ENCODE measurements at regions not wholly inside any gene's neighbourhood (a gene's known extent, or its start where the extent isn't known, plus 50 kb on each side); places are given as distances from the start of the nearest gene placed in this dataset.

GRCh38 chr6:140051521-140052512 is 677.4 kb upstream of the CITED2 start:
- H3K36me3 ChIP-seq (ENCODE audit: insufficient read depth, low read length) = no peaks in the 10 kb centered on the region
- H3K27me3 ChIP-seq (ENCODE audit: insufficient read depth, low read depth, low read length) = no peaks in the 10 kb centered on the region
- TF ChIP-seq RAD21 (conservative IDR thresholded peaks at IDR 0.05) = peak; percentile 13
- no peak for TF ChIP-seq POLR2AphosphoS5 (IDR thresholded peaks at IDR 0.05)
- no peak for TF ChIP-seq EZH2 (IDR thresholded peaks at IDR 0.05; ENCODE audit: borderline replicate concordance, insufficient read depth, low read length, poor library complexity, severe bottlenecking)
- TF ChIP-seq EP300 (conservative IDR thresholded peaks at IDR 0.05; ENCODE audit: poor library complexity, severe bottlenecking) = peak; percentile 73
- TF ChIP-seq MXI1 (conservative IDR thresholded peaks at IDR 0.05; ENCODE audit: poor library complexity, severe bottlenecking) = no peak
- TF ChIP-seq SMC3 (conservative IDR thresholded peaks at IDR 0.05; ENCODE audit: poor library complexity) = no peak
- no peak for TF ChIP-seq CTCF (IDR thresholded peaks at IDR 0.05; ENCODE audit: poor library complexity, severe bottlenecking)
- no peak for TF ChIP-seq REST (IDR thresholded peaks at IDR 0.05; ENCODE audit: borderline replicate concordance)
- TF ChIP-seq TAF1 (IDR thresholded peaks at IDR 0.05; ENCODE audit: low read depth) = no peak
- no peak overlapping the region for H3K9ac ChIP-seq (ENCODE audit: low read length)
- H4K20me1 ChIP-seq (ENCODE audit: insufficient read depth) = no peaks in the 10 kb centered on the region
- H3K27ac ChIP-seq (ENCODE audit: low read length) = peak overlapping the region; percentile 56
- no peaks in the 10 kb centered on the region for H3F3A ChIP-seq (ENCODE audit: insufficient read depth, low read length, poor library complexity, severe bottlenecking)
- peak overlapping the region; percentile 2 for H3K4me3 ChIP-seq (ENCODE audit: low read length)
- no peaks in the 10 kb centered on the region for H3K9me2 ChIP-seq (ENCODE audit: insufficient read depth, low read length)
- H2AFZ ChIP-seq (ENCODE audit: low read depth, low read length) = no peak overlapping the region
- no peak overlapping the region for H3K4me2 ChIP-seq (ENCODE audit: low read length)
- no peaks in the 10 kb centered on the region for H3K9me3 ChIP-seq (ENCODE audit: low read length)
- H3K79me2 ChIP-seq (replicated peaks; ENCODE audit: insufficient read depth, low read length) = no peaks in the 10 kb centered on the region

- Histone ChIP-seq H3K9me2 (ENCODE audit: insufficient read depth, low read length) (no peaks in the 10 kb centered on the region), H3K9ac (ENCODE audit: low read length) (no peak overlapping the region), H3K4me2 (ENCODE audit: low read length) (no peak overlapping the region), H3F3A (ENCODE audit: insufficient read depth, low read length, poor library complexity, severe bottlenecking) (no peaks in the 10 kb centered on the region), H3K4me3 (ENCODE audit: low read length) (no peak overlapping the region), H3K27me3 (ENCODE audit: insufficient read depth, low read depth, low read length) (no peaks in the 10 kb centered on the region), H3K79me2 (replicated peaks; ENCODE audit: insufficient read depth, low read length) (no peaks in the 10 kb centered on the region), H3K36me3 (ENCODE audit: insufficient read depth, low read length) (no peaks in the 10 kb centered on the region), H3K27ac (ENCODE audit: low read length) (peak overlapping the region; percentile 38), H4K20me1 (ENCODE audit: insufficient read depth) (no peaks in the 10 kb centered on the region), H2AFZ (ENCODE audit: low read depth, low read length) (no peak overlapping the region), H3K9me3 (ENCODE audit: low read length) (no peaks in the 10 kb centered on the region)
- TF ChIP-seq SMC3 (conservative IDR thresholded peaks at IDR 0.05; ENCODE audit: poor library complexity) (no peak), POLR2AphosphoS5 (IDR thresholded peaks at IDR 0.05) (no peak), MXI1 (conservative IDR thresholded peaks at IDR 0.05; ENCODE audit: poor library complexity, severe bottlenecking) (no peak), RAD21 (conservative IDR thresholded peaks at IDR 0.05) (no peak), REST (IDR thresholded peaks at IDR 0.05; ENCODE audit: borderline replicate concordance) (no peak), EZH2 (IDR thresholded peaks at IDR 0.05; ENCODE audit: borderline replicate concordance, insufficient read depth, low read length, poor library complexity, severe bottlenecking) (no peak), CTCF (IDR thresholded peaks at IDR 0.05; ENCODE audit: poor library complexity, severe bottlenecking) (no peak), EP300 (conservative IDR thresholded peaks at IDR 0.05; ENCODE audit: poor library complexity, severe bottlenecking) (no peak), TAF1 (IDR thresholded peaks at IDR 0.05; ENCODE audit: low read depth) (no peak)
Observed at GRCh38 chr6:140050101-140050995, 675.9 kb upstream of the CITED2 start.

Data from neural cell (in vitro differentiated cells).